H9 (cell line): ENCODE measurements at regions not wholly inside any gene's neighbourhood (a gene's known extent, or its start where the extent isn't known, plus 50 kb on each side); places are given as distances from the start of the nearest gene placed in this dataset.

Experiments
- DNase-seq: peaks from one replicate; pipeline ENCODE4 v3.0.0-alpha.2; 2017
- H2AFZ ChIP-seq: one replicate; pipeline ENCODE4 v1.6.1; 2013; ENCODE audit warnings: mild to moderate bottlenecking, low read length, control low read depth, moderate library complexity
- H2AK5ac ChIP-seq: 2 replicates; pipeline ENCODE4 v1.6.1; 2013; ENCODE audit warnings: low read length, control low read depth, mixed read lengths; ENCODE audit not compliant: insufficient read length
- H2BK120ac ChIP-seq: one replicate; pipeline ENCODE4 v1.6.1; 2013; ENCODE audit warnings: low read depth, mild to moderate bottlenecking, low read length, control low read depth, inconsistent platforms; ENCODE audit not compliant: poor library complexity, severe bottlenecking
- H2BK12ac ChIP-seq: 2 replicates; pipeline ENCODE4 v1.6.1; 2013; ENCODE audit warnings: low read length, control low read depth, mixed read lengths, low read depth; ENCODE audit not compliant: insufficient read length
- H2BK15ac ChIP-seq: 2 replicates; pipeline ENCODE4 v1.6.1; 2013; ENCODE audit warnings: low read depth, low read length, control low read depth
- H2BK20ac ChIP-seq: one replicate; pipeline ENCODE4 v1.6.1; 2013; ENCODE audit warnings: low read depth, mild to moderate bottlenecking, low read length, control low read depth, inconsistent platforms; ENCODE audit not compliant: poor library complexity, severe bottlenecking
- H2BK5ac ChIP-seq: 2 replicates; pipeline ENCODE4 v1.6.1; 2013; ENCODE audit warnings: low read length, control low read depth, mixed read lengths; ENCODE audit not compliant: insufficient read length
- H3K14ac ChIP-seq: 2 replicates; pipeline ENCODE4 v1.6.1; 2013; ENCODE audit warnings: low read length, control low read depth; ENCODE audit not compliant: insufficient read depth
- H3K18ac ChIP-seq: 2 replicates; pipeline ENCODE4 v1.6.1; 2013; ENCODE audit warnings: low read depth, mild to moderate bottlenecking, mixed read lengths, low read length, control low read depth; ENCODE audit not compliant: insufficient read length
- H3K23ac ChIP-seq: 2 replicates; pipeline ENCODE4 v1.6.1; 2013; ENCODE audit warnings: low read length, control low read depth, mixed read lengths, low read depth; ENCODE audit not compliant: insufficient read length
- H3K23me2 ChIP-seq: 2 replicates; pipeline ENCODE4 v1.6.1; 2013; ENCODE audit warnings: low read depth, mild to moderate bottlenecking, mixed read lengths, low read length, control low read depth; ENCODE audit not compliant: insufficient read length, poor library complexity, severe bottlenecking
- H3K27ac ChIP-seq: 2 replicates; pipeline ENCODE4 v1.5.1; 2013; ENCODE audit warnings: low read length, control low read depth, mixed read lengths, low read depth; ENCODE audit not compliant: insufficient read length
- H3K27me3 ChIP-seq: 2 replicates; pipeline ENCODE4 v1.6.1; 2013; ENCODE audit warnings: low read length, control low read depth, inconsistent platforms; ENCODE audit not compliant: insufficient read depth
- H3K4ac ChIP-seq: 2 replicates; pipeline ENCODE4 v1.6.1; 2013; ENCODE audit warnings: low read depth, mild to moderate bottlenecking, control low read depth, inconsistent platforms, low read length, moderate library complexity
- H3K4me1 ChIP-seq: 2 replicates; pipeline ENCODE4 v1.6.1; 2013; ENCODE audit warnings: low read length, control low read depth, inconsistent platforms; ENCODE audit not compliant: insufficient read depth
- H3K4me2 ChIP-seq: 2 replicates; pipeline ENCODE4 v1.6.1; 2013; ENCODE audit warnings: low read length, control low read depth, mixed read lengths; ENCODE audit not compliant: insufficient read length, insufficient read depth
- H3K56ac ChIP-seq: 2 replicates; pipeline ENCODE4 v1.6.1; 2013; ENCODE audit warnings: low read depth, mild to moderate bottlenecking, mixed read lengths, low read length, control low read depth; ENCODE audit not compliant: insufficient read length
- H3K79me1 ChIP-seq: 2 replicates; pipeline ENCODE4 v1.6.1; 2013; ENCODE audit warnings: low read depth, mild to moderate bottlenecking, moderate library complexity, low read length, control low read depth, inconsistent platforms; ENCODE audit not compliant: insufficient read depth, poor library complexity, severe bottlenecking
- H3K79me2 ChIP-seq: 2 replicates; pipeline ENCODE4 v1.6.1; 2013; ENCODE audit warnings: low read length, control low read depth, inconsistent platforms; ENCODE audit not compliant: insufficient read depth
- H3K9ac ChIP-seq: 2 replicates; pipeline ENCODE4 v1.6.1; 2013; ENCODE audit warnings: low read length, control low read depth, mixed read lengths; ENCODE audit not compliant: insufficient read length; ENCODE audit errors: extremely low read depth
- H3K9me3 ChIP-seq: one replicate; pipeline ENCODE4 v1.6.1; 2013; ENCODE audit warnings: low read depth, low read length, inconsistent platforms; ENCODE audit not compliant: control insufficient read depth
- H3T11ph ChIP-seq: one replicate; pipeline ENCODE4 v1.6.1; 2013; ENCODE audit warnings: mild to moderate bottlenecking, low read length, control low read depth, inconsistent platforms
- H4K20me1 ChIP-seq: one replicate; pipeline ENCODE4 v1.6.1; 2013; ENCODE audit not compliant: control insufficient read depth, insufficient read length, insufficient read depth
- H4K5ac ChIP-seq: 2 replicates; pipeline ENCODE4 v1.6.1; 2013; ENCODE audit warnings: low read depth, mild to moderate bottlenecking, mixed read lengths, low read length, control low read depth; ENCODE audit not compliant: insufficient read length
- H4K8ac ChIP-seq: replicated peaks from 2 replicates; pipeline ENCODE4 v1.6.1; 2013; ENCODE audit warnings: low read length, control low read depth, mixed read lengths, low read depth; ENCODE audit not compliant: insufficient read length
- H4K91ac ChIP-seq: 2 replicates; pipeline ENCODE4 v1.6.1; 2013; ENCODE audit warnings: low read depth, mild to moderate bottlenecking, moderate library complexity, mixed read lengths, low read length, control low read depth; ENCODE audit not compliant: insufficient read length
- H3K27ac Mint-ChIP-seq, 3 experiments: 2 replicates in 2 of 3; 3 replicates in 1 of 3; pipeline ENCODE4 v1.8.0; 2020 to 2021; ENCODE audit warnings: mixed read lengths in 3 of 3, mild to moderate bottlenecking in 1 of 3, moderate library complexity in 1 of 3
- H3K27me3 Mint-ChIP-seq: 2 replicates; pipeline ENCODE4 v1.8.0; 2021; ENCODE audit warnings: low read depth, mild to moderate bottlenecking, moderate library complexity, mixed read lengths
- H3K36me3 Mint-ChIP-seq, 3 experiments: 2 replicates in 2 of 3; 3 replicates in 1 of 3; pipeline ENCODE4 v1.8.0; 2020 to 2021; ENCODE audit warnings: low read depth in 3 of 3, mixed read lengths in 3 of 3; ENCODE audit not compliant: insufficient read depth in 1 of 3
- H3K4me1 Mint-ChIP-seq, 2 experiments: 2 replicates each; pipeline ENCODE4 v1.8.0; 2020; ENCODE audit warnings: mixed read lengths in 2 of 2
- H3K4me3 Mint-ChIP-seq, 2 experiments: 2 replicates in 1 of 2; 3 replicates in 1 of 2; pipeline ENCODE4 v1.8.0; 2020 to 2021; ENCODE audit warnings: mild to moderate bottlenecking in 2 of 2, mixed read lengths in 2 of 2, moderate library complexity in 1 of 2
- H3K9me3 Mint-ChIP-seq, 2 experiments: 2 replicates in 1 of 2; 3 replicates in 1 of 2; pipeline ENCODE4 v1.8.0; 2020; ENCODE audit warnings: mild to moderate bottlenecking in 2 of 2, mixed read lengths in 2 of 2, moderate library complexity in 1 of 2
- CTCF ChIP-seq: fragments of 200-600 bp; sonication (generic); conservative IDR thresholded peaks from 3 replicates; pipeline ENCODE4 v1.8.0; 2021; ENCODE audit warnings: antibody characterized with exemption, mild to moderate bottlenecking
- WGBS: extraction: QIAGEN DNeasy Blood & Tissue Kit; methylation state at CpG from one replicate; pipeline ENCODE4 v1.1.7; 2013; ENCODE audit warnings: missing lambda C conversion rate, low lambda C conversion rate, mixed read lengths; ENCODE audit not compliant: insufficient read length; ENCODE audit errors: extremely low coverage; 5-methylcytosine and 5-hydroxymethylcytosine counted together

GRCh38 chr2:18911416-18911815 is 322.0 kb upstream of the NT5C1B start:
- Histone ChIP-seq H3K27ac (no peak overlapping the region), H3K14ac (no peak overlapping the region), H3K9me3 (no peaks in the 10 kb centered on the region), H3K18ac (peak overlapping the region; percentile 66), H3K56ac (no peak overlapping the region), H3T11ph (no peak overlapping the region), H2AFZ (no peak overlapping the region), H3K79me2 (no peaks in the 10 kb centered on the region), H2BK5ac (no peak overlapping the region), H3K9ac (no peak overlapping the region), H3K4me2 (no peak overlapping the region), H3K4me1 (no peaks in the 10 kb centered on the region; the same call in 1 of the 2 replicates), H3K79me1 (no peaks in the 10 kb centered on the region), H2AK5ac (no peak overlapping the region), H2BK15ac (no peak overlapping the region), H2BK12ac (no peak overlapping the region), H3K27me3 (no peaks in the 10 kb centered on the region), H3K23me2 (no peaks in the 10 kb centered on the region), H4K20me1 (no peaks in the 10 kb centered on the region), H4K91ac (no peak overlapping the region), H4K8ac (peak overlapping the region; percentile 84), H2BK20ac (no peak overlapping the region), H3K4ac (no peak overlapping the region; the same call in 1 of the 2 replicates), H2BK120ac (no peak overlapping the region), H4K5ac (no peak overlapping the region), H3K23ac (no peak overlapping the region)
- Mint-ChIP-seq H3K36me3 (no peaks in the 10 kb centered on the region), H3K9me3 (no peaks in the 10 kb centered on the region), H3K27me3 (peaks cover 3% of the 10 kb centered on the region; the same call in 1 of the 2 replicates), H3K4me3 (no peak overlapping the region; a peak in 1 of 5 replicates), H3K4me1 (peaks cover 11 to 12% of the 10 kb centered on the region in 2 experiments), H3K27ac (peak overlapping the region in 1 of 3 experiments; percentile 52; a peak in 1 of 7 replicates)
- 100% methylated on average over 4 of the region's 7 CpGs for WGBS
- DNase-seq = no peak
- TF ChIP-seq CTCF = no peak
